ENCODE measurements at regions not wholly inside any gene's neighbourhood (a gene's known extent, or its start where the extent isn't known, plus 50 kb on each side); places are given as distances from the start of the nearest gene placed in this dataset.

DNA sequence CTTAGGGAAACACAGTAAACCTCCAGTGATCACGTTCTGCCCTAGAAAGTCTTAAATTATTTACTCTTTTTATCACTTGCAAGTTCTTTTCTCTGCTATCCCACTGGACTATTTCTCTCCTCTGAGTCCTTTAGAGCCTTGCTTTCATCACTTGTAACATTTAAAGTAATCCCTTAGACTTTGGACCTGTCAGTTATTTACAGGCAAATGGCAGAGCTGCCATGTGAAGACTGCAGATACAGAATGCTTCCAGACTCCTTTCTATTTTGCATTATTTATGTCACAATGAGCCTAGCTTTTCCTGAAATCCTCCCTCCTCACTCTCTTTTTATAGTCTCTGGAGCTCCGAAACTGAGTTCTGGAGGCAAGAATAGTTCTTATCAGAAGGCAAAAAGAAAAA lies 325.6 kb upstream of the TRIB2 start:
- in situ Hi-C loops (cut with MboI; ENCODE audit: low sequenced_read_pairs, unreplicated experiment) = no loop called here
- TF ChIP-seq, protein P1, sequence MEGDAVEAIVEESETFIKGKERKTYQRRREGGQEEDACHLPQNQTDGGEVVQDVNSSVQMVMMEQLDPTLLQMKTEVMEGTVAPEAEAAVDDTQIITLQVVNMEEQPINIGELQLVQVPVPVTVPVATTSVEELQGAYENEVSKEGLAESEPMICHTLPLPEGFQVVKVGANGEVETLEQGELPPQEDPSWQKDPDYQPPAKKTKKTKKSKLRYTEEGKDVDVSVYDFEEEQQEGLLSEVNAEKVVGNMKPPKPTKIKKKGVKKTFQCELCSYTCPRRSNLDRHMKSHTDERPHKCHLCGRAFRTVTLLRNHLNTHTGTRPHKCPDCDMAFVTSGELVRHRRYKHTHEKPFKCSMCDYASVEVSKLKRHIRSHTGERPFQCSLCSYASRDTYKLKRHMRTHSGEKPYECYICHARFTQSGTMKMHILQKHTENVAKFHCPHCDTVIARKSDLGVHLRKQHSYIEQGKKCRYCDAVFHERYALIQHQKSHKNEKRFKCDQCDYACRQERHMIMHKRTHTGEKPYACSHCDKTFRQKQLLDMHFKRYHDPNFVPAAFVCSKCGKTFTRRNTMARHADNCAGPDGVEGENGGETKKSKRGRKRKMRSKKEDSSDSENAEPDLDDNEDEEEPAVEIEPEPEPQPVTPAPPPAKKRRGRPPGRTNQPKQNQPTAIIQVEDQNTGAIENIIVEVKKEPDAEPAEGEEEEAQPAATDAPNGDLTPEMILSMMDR (IDR thresholded peaks at IDR 0.05; ENCODE audit: borderline replicate concordance, control extremely low read depth, extremely low read depth, insufficient read depth, missing control alignments) = no peak
- no peak for DNase-seq (ENCODE audit: low spot score)

- TF ChIP-seq, protein P1 (IDR thresholded peaks at IDR 0.05; ENCODE audit: borderline replicate concordance, control extremely low read depth, extremely low read depth, insufficient read depth, missing control alignments) = no peak
- in situ Hi-C loops (cut with MboI; ENCODE audit: low sequenced_read_pairs, unreplicated experiment) = no loop called here
- DNase-seq (ENCODE audit: low spot score) = no peak
Measured at GRCh38 chr2:12396699-12397098, 320.0 kb upstream of the TRIB2 start.

DNA sequence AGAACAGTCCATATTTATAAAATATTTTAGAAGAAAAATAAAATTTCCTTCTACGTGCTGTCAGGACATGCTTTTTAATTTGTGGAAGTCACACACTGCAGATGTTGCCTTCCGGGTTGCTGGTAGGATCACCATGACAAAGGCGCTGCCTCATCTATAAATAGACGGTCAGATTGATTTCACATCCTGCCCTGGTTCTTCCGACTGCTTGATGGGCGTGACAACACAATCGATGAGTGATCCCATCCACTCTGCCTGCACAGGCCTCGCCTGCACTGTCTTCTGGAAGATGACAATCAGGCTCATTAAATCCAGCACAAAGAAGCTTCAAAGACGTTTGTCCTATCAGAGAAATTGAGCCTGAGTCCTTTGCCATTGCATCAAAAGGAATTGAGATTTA lies 318.9 kb upstream of the TRIB2 start:
- in situ Hi-C loops (cut with MboI; ENCODE audit: low sequenced_read_pairs, unreplicated experiment) = no loop called here
- TF ChIP-seq, protein P1 (IDR thresholded peaks at IDR 0.05; ENCODE audit: borderline replicate concordance, control extremely low read depth, extremely low read depth, insufficient read depth, missing control alignments) = no peak
- no peak for DNase-seq (ENCODE audit: low spot score)

DNA sequence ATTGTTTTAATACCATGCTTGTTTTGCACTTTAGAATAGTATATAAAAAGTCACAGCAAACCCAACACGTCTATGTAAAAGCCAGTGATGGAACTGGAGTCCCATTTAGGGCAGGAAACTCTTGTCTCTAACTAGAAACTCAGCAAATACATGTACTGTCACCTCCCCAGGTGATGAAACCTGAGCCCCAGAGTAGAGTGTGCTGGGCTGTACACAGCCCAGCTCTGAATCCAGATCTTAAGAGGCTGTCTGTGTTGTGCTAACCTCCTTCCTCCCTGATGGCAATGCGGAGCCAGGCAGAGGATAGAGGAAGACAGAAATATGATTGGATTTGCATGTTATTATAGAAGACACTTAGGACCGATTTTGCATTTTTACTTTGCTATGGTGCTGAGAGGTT lies 317.5 kb upstream of the TRIB2 start:
- no peak for DNase-seq (ENCODE audit: low spot score)
- TF ChIP-seq, protein P1 (IDR thresholded peaks at IDR 0.05; ENCODE audit: borderline replicate concordance, control extremely low read depth, extremely low read depth, insufficient read depth, missing control alignments) = no peak
- in situ Hi-C loops (cut with MboI; ENCODE audit: low sequenced_read_pairs, unreplicated experiment) = no loop called here

- TF ChIP-seq, protein P1 (IDR thresholded peaks at IDR 0.05; ENCODE audit: borderline replicate concordance, control extremely low read depth, extremely low read depth, insufficient read depth, missing control alignments) = no peak
- DNase-seq (ENCODE audit: low spot score) = no peak
- in situ Hi-C loops (cut with MboI; ENCODE audit: low sequenced_read_pairs, unreplicated experiment) = no loop called here
Measured at GRCh38 chr2:12400543-12400942, 316.2 kb upstream of the TRIB2 start.

DNA sequence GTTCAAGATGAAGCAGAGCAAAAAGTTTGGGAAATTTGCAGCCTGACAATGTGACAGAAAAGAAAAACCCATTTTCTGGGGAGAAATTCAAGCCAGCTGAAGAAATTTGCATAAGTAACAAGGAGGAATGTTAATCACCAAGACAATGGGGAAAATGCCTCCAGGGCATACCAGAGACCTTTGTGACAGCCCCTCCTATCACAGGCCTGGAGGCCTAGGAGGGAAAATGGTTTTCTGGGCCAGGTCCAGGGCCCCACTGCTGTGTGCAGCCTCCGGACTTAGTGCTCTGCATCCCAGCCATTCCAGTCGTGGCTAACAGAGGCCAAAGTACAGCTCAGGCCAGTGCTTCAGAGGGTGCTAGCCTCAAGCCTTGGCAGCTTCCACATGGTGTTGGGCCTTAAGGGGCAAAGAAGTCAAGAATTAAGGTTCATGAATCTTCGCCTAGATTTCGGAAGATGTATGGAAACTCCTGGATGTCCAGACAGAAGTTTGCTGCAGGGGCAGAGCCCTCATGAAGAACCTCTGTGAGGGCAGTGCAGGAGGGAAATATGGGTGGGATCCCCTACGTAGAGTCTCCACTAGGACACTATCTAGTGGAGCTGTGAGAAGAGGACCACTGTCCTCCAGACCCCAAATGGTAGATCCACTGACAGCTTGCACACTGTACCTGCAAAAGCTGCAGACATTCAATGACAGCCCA lies 314.1 kb upstream of the TRIB2 start:
- DNase-seq (ENCODE audit: low spot score) = no peak
- TF ChIP-seq, protein P1 (IDR thresholded peaks at IDR 0.05; ENCODE audit: borderline replicate concordance, control extremely low read depth, extremely low read depth, insufficient read depth, missing control alignments) = no peak
- in situ Hi-C loops (cut with MboI; ENCODE audit: low sequenced_read_pairs, unreplicated experiment) = no loop called here

All from GM13976 (cell line).